Endothelial cell of umbilical vein (primary cell): ENCODE measurements at regions not wholly inside any gene's neighbourhood (a gene's known extent, or its start where the extent isn't known, plus 50 kb on each side); places are given as distances from the start of the nearest gene placed in this dataset.
"Not testable (repeated sequence)": the region's sequence is repeated elsewhere in the genome, so short reads cannot be mapped to it uniquely, and the experiment has no call there.

Source experiments
- BruUV-seq: library from RNA; stranded (reverse); fragments of 400-500 nt; replicated peaks from 2 replicates; lab custom pipeline; 2021; lab: Mats Ljungman, UMichigan
- CTCF ChIA-PET: fragments of 300-600, 350-600 bp; sonication (Branson Sonifier 250); formaldehyde crosslinking; loops from one replicate; lab custom pipeline; 2021; ENCODE audit warnings: antibody characterized with exemption, inconsistent platforms; lab: Charles Lee
- POLR2A ChIA-PET: fragments of 300-600, 350-600 bp; sonication (Branson Sonifier 250); formaldehyde crosslinking; loops from one replicate; lab custom pipeline; 2021; ENCODE audit warnings: antibody characterized with exemption, inconsistent platforms; lab: Charles Lee
- DNase-seq: peaks from one replicate; pipeline ENCODE4 v3.0.0-alpha.2; 2011; ENCODE audit warnings: low read depth, low spot score
- FAIRE-seq: peaks from 2 replicates; lab custom pipeline; 2011; peaks lifted over from hg19 to GRCh38; lab: Jason Lieb, UNC
- H2AFZ ChIP-seq: 2 replicates; pipeline ENCODE4 v1.6.0; 2012; ENCODE audit warnings: low read depth, low read length, control low read depth, inconsistent platforms
- H3K27ac ChIP-seq: 2 replicates; pipeline ENCODE4 v1.5.1; 2011; ENCODE audit warnings: low read depth, mild to moderate bottlenecking, control low read depth, low read length, moderate library complexity; ENCODE audit not compliant: insufficient read depth
- H3K27me3 ChIP-seq, 2 experiments: 2 replicates each; pipeline versions ENCODE4 v1.6.0 to v1.6.1; 2011; ENCODE audit warnings: low read length in 2 of 2, mixed read lengths in 1 of 2; ENCODE audit not compliant: control insufficient read depth in 2 of 2, insufficient read depth in 2 of 2
- H3K36me3 ChIP-seq, 2 experiments: 2 replicates in 1 of 2; 3 replicates in 1 of 2; pipeline ENCODE4 v1.5.1; 2011; ENCODE audit warnings: low read length in 2 of 2, mild to moderate bottlenecking in 1 of 2, moderate library complexity in 1 of 2; ENCODE audit not compliant: control insufficient read depth in 2 of 2, insufficient read depth in 2 of 2; ENCODE audit errors: extremely low read depth in 1 of 2
- H3K4me1 ChIP-seq: 3 replicates; pipeline ENCODE4 v1.5.1; 2011; ENCODE audit warnings: mild to moderate bottlenecking, low read length; ENCODE audit not compliant: control insufficient read depth, insufficient read depth; ENCODE audit errors: extremely low read depth
- H3K4me2 ChIP-seq: 2 replicates; pipeline ENCODE4 v1.6.1; 2011; ENCODE audit warnings: low read length, control low read depth, mixed read lengths; ENCODE audit not compliant: insufficient read depth
- H3K4me3 ChIP-seq, 3 experiments: fragments of 200-600 bp in 1 of 3; sonication (generic), shearing (Covaris generic) in 1 of 3; replicated peaks in 1 of 3; 2 replicates each; pipeline ENCODE4 v1.5.1; 2011 to 2016; ENCODE audit warnings: control low read depth in 3 of 3, low read length in 3 of 3, mild to moderate bottlenecking in 2 of 3, inconsistent platforms in 1 of 3, low read depth in 1 of 3, moderate library complexity in 1 of 3; ENCODE audit not compliant: insufficient read depth in 1 of 3
- H3K79me2 ChIP-seq: 2 replicates; pipeline ENCODE4 v1.6.0; 2012; ENCODE audit warnings: low read length, inconsistent platforms; ENCODE audit not compliant: control insufficient read depth, insufficient read depth
- H3K9ac ChIP-seq: replicated peaks from 2 replicates; pipeline ENCODE3; 2011; ENCODE audit warnings: low read length, control low read depth; ENCODE audit not compliant: insufficient read depth; ENCODE audit errors: extremely low read depth
- H3K9me1 ChIP-seq: replicated peaks from 3 replicates; pipeline ENCODE4 v1.6.0; 2011; ENCODE audit warnings: mild to moderate bottlenecking, low read length; ENCODE audit not compliant: control insufficient read depth, insufficient read depth; ENCODE audit errors: extremely low read depth
- H3K9me3 ChIP-seq: replicated peaks from 2 replicates; pipeline ENCODE4 v1.5.1; 2012; ENCODE audit warnings: low read length, inconsistent platforms; ENCODE audit not compliant: control insufficient read depth, insufficient read depth
- H4K20me1 ChIP-seq: replicated peaks from 2 replicates; pipeline ENCODE3; 2011; ENCODE audit warnings: mild to moderate bottlenecking, low read length; ENCODE audit not compliant: control insufficient read depth, insufficient read depth; ENCODE audit errors: extremely low read depth
- CTCF ChIP-seq, 2 donors: IDR thresholded peaks; 1 replicate in 1 of 2; 2 replicates in 1 of 2; pipeline ENCODE4 v1.5.1; 2011; ENCODE audit warnings: low read length in 2 of 2, mild to moderate bottlenecking in 2 of 2, moderate library complexity in 2 of 2, control low read depth in 1 of 2, inconsistent platforms in 1 of 2, low read depth in 1 of 2; ENCODE audit not compliant: insufficient read depth in 1 of 2; ENCODE audit errors: extremely low read depth in 1 of 2
- EZH2 ChIP-seq: IDR thresholded peaks from 2 replicates; pipeline ENCODE4 v1.6.1; 2012; ENCODE audit warnings: borderline replicate concordance, low read depth, mild to moderate bottlenecking, moderate library complexity, low read length, inconsistent platforms; ENCODE audit not compliant: severe bottlenecking
- FOS ChIP-seq: IDR thresholded peaks from 2 replicates; pipeline ENCODE4 v1.6.1; 2011; ENCODE audit warnings: mild to moderate bottlenecking, low read length, moderate library complexity, borderline replicate concordance; ENCODE audit not compliant: insufficient read depth
- GATA2 ChIP-seq: IDR thresholded peaks from 2 replicates; pipeline ENCODE4 v1.7.0; 2011; ENCODE audit warnings: low read depth, mild to moderate bottlenecking, moderate library complexity, mixed read lengths, low read length; ENCODE audit not compliant: insufficient read length, insufficient read depth
- JUN ChIP-seq: IDR thresholded peaks from 2 replicates; pipeline ENCODE4 v1.6.1; 2011; ENCODE audit warnings: borderline replicate concordance, low read depth; ENCODE audit not compliant: insufficient read length, insufficient read depth
- MAX ChIP-seq: IDR thresholded peaks from 2 replicates; pipeline ENCODE4 v1.6.1; 2011; ENCODE audit not compliant: insufficient read depth, insufficient read length
- MYC ChIP-seq: IDR thresholded peaks from one replicate; pipeline ENCODE4 v1.6.1; 2011; ENCODE audit warnings: mild to moderate bottlenecking, low read depth, low read length
- POLR2A ChIP-seq: IDR thresholded peaks from 2 replicates; pipeline ENCODE4 v1.6.1; 2012; ENCODE audit warnings: low read depth, mild to moderate bottlenecking, control low read depth, low read length
- POLR2AphosphoS5 ChIP-seq: IDR thresholded peaks from 2 replicates; pipeline ENCODE4 v1.6.1; 2012; ENCODE audit warnings: low read depth, mild to moderate bottlenecking, control low read depth, low read length, moderate library complexity; ENCODE audit not compliant: insufficient read depth
- dilution Hi-C: fragments of 300-500 bp; cut with MboI; formaldehyde crosslinking; loops from one replicate; pipeline ENCODE4 v1.15.0; 2019; ENCODE audit warnings: low sequenced_read_pairs; ENCODE audit not compliant: extremely low pct_ligation_motif_present
- intact Hi-C: fragments of 100-400 bp; cut with micrococcal nuclease; formaldehyde crosslinking; loops from one replicate; pipeline ENCODE4 v1.10.0; 2022

- no peak overlapping the region for H3K27ac ChIP-seq
- H3K4me1 ChIP-seq, result no peaks in the 10 kb centered on the region
- no peak overlapping the region for H3K4me3 ChIP-seq
- no peak overlapping the region for H2AFZ ChIP-seq
- intact Hi-C loops, result no loop called here
- dilution Hi-C loops, result no loop called here
- H4K20me1 ChIP-seq, result no peaks in the 10 kb centered on the region
- H3K27me3 ChIP-seq, result no peaks in the 10 kb centered on the region
- no peaks in the 10 kb centered on the region for H3K79me2 ChIP-seq
- CTCF ChIA-PET, result no interaction called here
- FAIRE-seq (no peak), DNase-seq (no peak)
- no peak overlapping the region for H3K4me2 ChIP-seq
- no TSS peak for BruUV-seq
- no peaks in the 10 kb centered on the region for H3K36me3 ChIP-seq
- no peak overlapping the region for H3K9ac ChIP-seq
- POLR2A ChIA-PET, result no interaction called here
- H3K9me1 ChIP-seq, result no peaks in the 10 kb centered on the region
- H3K9me3 ChIP-seq, result no peaks in the 10 kb centered on the region
- no peak for TF ChIP-seq CTCF (IDR thresholded peaks at IDR 0.05; ENCODE audit: extremely low read depth in 1 of 2, insufficient read depth in 1 of 2, low read depth in 1 of 2, low read length in 2 of 2)
- no peak for TF ChIP-seq POLR2A
- TF ChIP-seq MYC, result no peak
- TF ChIP-seq JUN, result no peak
- no peak for TF ChIP-seq MAX
- no peak for TF ChIP-seq GATA2
- no peak for TF ChIP-seq POLR2AphosphoS5
- no peak for TF ChIP-seq EZH2
- no peak for TF ChIP-seq FOS
Measured at GRCh38 chr4:31877429-31877828, 1157.3 kb downstream of the PCDH7 start.

- H3K4me1 ChIP-seq, CTCF ChIA-PET, intact Hi-C loops, H3K9ac ChIP-seq, H3K4me3 ChIP-seq, H3K27ac ChIP-seq, H3K4me2 ChIP-seq, DNase-seq, FAIRE-seq, POLR2A ChIA-PET, H4K20me1 ChIP-seq, H3K9me1 ChIP-seq, H3K9me3 ChIP-seq, H3K36me3 ChIP-seq, H3K27me3 ChIP-seq, BruUV-seq, H3K79me2 ChIP-seq, H2AFZ ChIP-seq, dilution Hi-C loops: not testable (repeated sequence)
Measured at GRCh38 chr4:31880837-31881236, 1160.7 kb downstream of the PCDH7 start.
